ENCODE measurements at regions not wholly inside any gene's neighbourhood (a gene's known extent, or its start where the extent isn't known, plus 50 kb on each side); places are given as distances from the start of the nearest gene placed in this dataset.

DNA sequence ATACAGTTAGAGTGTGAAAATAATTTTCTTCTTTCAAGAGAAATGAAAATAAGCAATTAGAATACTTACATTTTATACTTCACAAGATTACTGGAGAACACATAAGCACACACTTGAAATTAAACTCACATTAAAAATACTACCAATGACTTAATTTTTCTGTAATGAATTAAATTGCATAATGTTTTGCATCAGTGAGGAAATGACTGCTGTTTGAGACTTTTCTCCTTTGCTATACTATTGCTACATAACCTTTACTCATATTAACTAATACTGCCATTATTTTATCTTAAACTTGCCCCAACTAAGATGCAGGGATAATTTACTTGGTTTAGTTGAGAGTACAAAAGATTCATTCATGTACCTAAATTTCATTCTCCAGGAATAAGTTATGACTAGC is 590.9 kb downstream of the ARAP2 start (continued):
- TF ChIP-seq, protein P1, sequence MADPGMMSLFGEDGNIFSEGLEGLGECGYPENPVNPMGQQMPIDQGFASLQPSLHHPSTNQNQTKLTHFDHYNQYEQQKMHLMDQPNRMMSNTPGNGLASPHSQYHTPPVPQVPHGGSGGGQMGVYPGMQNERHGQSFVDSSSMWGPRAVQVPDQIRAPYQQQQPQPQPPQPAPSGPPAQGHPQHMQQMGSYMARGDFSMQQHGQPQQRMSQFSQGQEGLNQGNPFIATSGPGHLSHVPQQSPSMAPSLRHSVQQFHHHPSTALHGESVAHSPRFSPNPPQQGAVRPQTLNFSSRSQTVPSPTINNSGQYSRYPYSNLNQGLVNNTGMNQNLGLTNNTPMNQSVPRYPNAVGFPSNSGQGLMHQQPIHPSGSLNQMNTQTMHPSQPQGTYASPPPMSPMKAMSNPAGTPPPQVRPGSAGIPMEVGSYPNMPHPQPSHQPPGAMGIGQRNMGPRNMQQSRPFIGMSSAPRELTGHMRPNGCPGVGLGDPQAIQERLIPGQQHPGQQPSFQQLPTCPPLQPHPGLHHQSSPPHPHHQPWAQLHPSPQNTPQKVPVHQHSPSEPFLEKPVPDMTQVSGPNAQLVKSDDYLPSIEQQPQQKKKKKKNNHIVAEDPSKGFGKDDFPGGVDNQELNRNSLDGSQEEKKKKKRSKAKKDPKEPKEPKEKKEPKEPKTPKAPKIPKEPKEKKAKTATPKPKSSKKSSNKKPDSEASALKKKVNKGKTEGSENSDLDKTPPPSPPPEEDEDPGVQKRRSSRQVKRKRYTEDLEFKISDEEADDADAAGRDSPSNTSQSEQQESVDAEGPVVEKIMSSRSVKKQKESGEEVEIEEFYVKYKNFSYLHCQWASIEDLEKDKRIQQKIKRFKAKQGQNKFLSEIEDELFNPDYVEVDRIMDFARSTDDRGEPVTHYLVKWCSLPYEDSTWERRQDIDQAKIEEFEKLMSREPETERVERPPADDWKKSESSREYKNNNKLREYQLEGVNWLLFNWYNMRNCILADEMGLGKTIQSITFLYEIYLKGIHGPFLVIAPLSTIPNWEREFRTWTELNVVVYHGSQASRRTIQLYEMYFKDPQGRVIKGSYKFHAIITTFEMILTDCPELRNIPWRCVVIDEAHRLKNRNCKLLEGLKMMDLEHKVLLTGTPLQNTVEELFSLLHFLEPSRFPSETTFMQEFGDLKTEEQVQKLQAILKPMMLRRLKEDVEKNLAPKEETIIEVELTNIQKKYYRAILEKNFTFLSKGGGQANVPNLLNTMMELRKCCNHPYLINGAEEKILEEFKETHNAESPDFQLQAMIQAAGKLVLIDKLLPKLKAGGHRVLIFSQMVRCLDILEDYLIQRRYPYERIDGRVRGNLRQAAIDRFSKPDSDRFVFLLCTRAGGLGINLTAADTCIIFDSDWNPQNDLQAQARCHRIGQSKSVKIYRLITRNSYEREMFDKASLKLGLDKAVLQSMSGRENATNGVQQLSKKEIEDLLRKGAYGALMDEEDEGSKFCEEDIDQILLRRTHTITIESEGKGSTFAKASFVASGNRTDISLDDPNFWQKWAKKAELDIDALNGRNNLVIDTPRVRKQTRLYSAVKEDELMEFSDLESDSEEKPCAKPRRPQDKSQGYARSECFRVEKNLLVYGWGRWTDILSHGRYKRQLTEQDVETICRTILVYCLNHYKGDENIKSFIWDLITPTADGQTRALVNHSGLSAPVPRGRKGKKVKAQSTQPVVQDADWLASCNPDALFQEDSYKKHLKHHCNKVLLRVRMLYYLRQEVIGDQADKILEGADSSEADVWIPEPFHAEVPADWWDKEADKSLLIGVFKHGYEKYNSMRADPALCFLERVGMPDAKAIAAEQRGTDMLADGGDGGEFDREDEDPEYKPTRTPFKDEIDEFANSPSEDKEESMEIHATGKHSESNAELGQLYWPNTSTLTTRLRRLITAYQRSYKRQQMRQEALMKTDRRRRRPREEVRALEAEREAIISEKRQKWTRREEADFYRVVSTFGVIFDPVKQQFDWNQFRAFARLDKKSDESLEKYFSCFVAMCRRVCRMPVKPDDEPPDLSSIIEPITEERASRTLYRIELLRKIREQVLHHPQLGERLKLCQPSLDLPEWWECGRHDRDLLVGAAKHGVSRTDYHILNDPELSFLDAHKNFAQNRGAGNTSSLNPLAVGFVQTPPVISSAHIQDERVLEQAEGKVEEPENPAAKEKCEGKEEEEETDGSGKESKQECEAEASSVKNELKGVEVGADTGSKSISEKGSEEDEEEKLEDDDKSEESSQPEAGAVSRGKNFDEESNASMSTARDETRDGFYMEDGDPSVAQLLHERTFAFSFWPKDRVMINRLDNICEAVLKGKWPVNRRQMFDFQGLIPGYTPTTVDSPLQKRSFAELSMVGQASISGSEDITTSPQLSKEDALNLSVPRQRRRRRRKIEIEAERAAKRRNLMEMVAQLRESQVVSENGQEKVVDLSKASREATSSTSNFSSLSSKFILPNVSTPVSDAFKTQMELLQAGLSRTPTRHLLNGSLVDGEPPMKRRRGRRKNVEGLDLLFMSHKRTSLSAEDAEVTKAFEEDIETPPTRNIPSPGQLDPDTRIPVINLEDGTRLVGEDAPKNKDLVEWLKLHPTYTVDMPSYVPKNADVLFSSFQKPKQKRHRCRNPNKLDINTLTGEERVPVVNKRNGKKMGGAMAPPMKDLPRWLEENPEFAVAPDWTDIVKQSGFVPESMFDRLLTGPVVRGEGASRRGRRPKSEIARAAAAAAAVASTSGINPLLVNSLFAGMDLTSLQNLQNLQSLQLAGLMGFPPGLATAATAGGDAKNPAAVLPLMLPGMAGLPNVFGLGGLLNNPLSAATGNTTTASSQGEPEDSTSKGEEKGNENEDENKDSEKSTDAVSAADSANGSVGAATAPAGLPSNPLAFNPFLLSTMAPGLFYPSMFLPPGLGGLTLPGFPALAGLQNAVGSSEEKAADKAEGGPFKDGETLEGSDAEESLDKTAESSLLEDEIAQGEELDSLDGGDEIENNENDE (IDR thresholded peaks at IDR 0.05; ENCODE audit: insufficient replicate concordance, low read length), result no peak
- TF ChIP-seq, protein P2, sequence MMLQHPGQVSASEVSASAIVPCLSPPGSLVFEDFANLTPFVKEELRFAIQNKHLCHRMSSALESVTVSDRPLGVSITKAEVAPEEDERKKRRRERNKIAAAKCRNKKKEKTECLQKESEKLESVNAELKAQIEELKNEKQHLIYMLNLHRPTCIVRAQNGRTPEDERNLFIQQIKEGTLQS (IDR thresholded peaks at IDR 0.05; ENCODE audit: insufficient read depth, low read depth, low read length), result no peak
- TF ChIP-seq POLR2A (IDR thresholded peaks at IDR 0.05; ENCODE audit: control extremely low read depth in 1 of 2, low read depth in 2 of 2, low read length in 2 of 2) (no peak), SP2 (IDR thresholded peaks at IDR 0.05; ENCODE audit: low read length) (no peak)
